ENCODE measurements at regions not wholly inside any gene's neighbourhood (a gene's known extent, or its start where the extent isn't known, plus 50 kb on each side); places are given as distances from the start of the nearest gene placed in this dataset.

DNA sequence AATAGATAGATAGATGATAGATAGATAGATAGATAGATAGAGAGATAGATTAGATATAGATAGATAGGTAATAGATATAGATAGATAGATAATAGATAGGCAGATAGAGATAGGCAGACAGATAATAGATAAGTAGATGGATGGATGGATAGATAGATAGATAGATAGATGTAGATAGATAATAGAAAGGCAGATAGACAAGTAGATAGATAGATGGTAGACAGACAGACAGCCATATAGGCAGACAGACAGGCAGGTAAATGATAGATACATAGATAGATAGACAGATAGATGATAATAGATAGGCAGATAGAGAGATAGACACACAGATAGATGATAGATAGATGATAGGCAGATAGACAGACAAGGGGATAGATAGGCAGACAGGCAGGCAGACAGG is 191.4 kb upstream of the TNRC6C start:
- Histone ChIP-seq H3K4me2 (no peak overlapping the region), H3K4me1 (replicated peaks; ENCODE audit: insufficient read depth) (no peaks in the 10 kb centered on the region), H3K27ac (no peak overlapping the region), H3K9me3 (ENCODE audit: insufficient read depth, low read depth) (no peaks in the 10 kb centered on the region), H3F3A (ENCODE audit: insufficient read depth, low read depth) (no peaks in the 10 kb centered on the region), H3K4me3 (no peak overlapping the region), H2AFZ (no peak overlapping the region), H3K9me2 (ENCODE audit: insufficient read depth) (no peaks in the 10 kb centered on the region), H3K27me3 (ENCODE audit: insufficient read depth, low read depth) (peaks cover 74% of the 10 kb centered on the region), H3K36me3 (ENCODE audit: low read depth) (no peaks in the 10 kb centered on the region), H4K20me1 (ENCODE audit: insufficient read depth) (no peaks in the 10 kb centered on the region), H3K79me2 (ENCODE audit: low read depth) (no peaks in the 10 kb centered on the region)
- no TSS peak for BruUV-seq (replicated peaks)
- ChIA-PET POLR2A (ENCODE audit: unreplicated experiment) (no interaction called here), CTCF (no interaction called here)
- TF ChIP-seq, protein P1, sequence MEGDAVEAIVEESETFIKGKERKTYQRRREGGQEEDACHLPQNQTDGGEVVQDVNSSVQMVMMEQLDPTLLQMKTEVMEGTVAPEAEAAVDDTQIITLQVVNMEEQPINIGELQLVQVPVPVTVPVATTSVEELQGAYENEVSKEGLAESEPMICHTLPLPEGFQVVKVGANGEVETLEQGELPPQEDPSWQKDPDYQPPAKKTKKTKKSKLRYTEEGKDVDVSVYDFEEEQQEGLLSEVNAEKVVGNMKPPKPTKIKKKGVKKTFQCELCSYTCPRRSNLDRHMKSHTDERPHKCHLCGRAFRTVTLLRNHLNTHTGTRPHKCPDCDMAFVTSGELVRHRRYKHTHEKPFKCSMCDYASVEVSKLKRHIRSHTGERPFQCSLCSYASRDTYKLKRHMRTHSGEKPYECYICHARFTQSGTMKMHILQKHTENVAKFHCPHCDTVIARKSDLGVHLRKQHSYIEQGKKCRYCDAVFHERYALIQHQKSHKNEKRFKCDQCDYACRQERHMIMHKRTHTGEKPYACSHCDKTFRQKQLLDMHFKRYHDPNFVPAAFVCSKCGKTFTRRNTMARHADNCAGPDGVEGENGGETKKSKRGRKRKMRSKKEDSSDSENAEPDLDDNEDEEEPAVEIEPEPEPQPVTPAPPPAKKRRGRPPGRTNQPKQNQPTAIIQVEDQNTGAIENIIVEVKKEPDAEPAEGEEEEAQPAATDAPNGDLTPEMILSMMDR (conservative IDR thresholded peaks at IDR 0.05): no peak
- TF ChIP-seq EZH2 (IDR thresholded peaks at IDR 0.05; ENCODE audit: low read depth): no peak
- DNase-seq: no peak
- intact Hi-C loops (cut with micrococcal nuclease; ENCODE audit: unreplicated experiment): no loop called here

DNA sequence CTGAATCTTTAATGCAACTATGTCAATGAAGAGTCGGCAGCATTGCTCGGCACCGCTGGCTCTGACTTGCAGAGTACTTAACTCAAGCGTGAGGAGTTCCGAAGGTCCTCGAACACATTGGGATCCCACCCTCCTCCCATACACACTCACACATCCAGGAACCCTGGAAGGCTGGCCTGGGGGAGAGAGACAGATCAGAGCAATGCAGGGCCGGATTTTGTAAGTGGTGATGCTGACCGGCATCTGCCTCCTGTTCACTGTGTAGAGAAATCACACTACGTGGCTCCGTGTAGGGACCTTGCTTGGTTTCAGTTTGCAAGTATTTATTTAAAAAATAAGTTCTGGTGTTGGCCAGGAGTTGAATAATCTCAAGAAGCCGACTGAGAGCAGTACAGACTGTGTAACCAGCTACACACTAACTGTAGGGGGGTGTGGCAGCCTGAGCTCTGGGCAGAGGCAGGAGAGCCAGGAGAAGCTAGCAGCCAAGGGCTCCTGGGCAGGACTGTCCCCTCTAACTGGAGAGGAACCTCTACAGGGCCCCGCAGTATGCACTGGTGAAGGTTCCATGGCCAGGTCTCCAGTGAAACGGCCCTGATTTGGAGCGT is 190.2 kb upstream of the TNRC6C start:
- H3K4me3 ChIP-seq: no peak overlapping the region
- POLR2A ChIA-PET (ENCODE audit: unreplicated experiment): no interaction called here

DNA sequence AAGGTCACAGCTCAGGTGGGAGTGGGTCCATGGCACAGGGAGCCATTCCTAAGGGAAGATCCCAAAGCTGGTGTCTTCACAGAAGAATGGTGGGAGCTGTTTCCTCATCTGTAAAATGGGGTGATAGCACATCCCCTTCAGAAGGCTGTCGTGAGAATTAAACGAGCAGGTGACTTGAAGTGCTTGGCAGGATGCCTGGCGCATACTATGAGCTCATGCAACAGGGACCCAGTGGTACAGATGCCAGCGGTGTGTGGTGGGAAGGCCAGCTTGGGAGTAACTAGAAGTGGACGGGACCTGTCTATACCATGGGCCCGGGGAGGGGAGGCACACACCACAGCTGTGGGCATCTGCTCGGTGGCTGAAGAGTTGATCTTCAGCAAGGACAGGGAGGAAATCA is 189.3 kb upstream of the TNRC6C start:
- H3K27me3 ChIP-seq (ENCODE audit: insufficient read depth, low read depth): peaks cover 71% of the 10 kb centered on the region
- CTCF ChIA-PET: no interaction called here
- no peak overlapping the region for H3K27ac ChIP-seq
- no peak for DNase-seq
- no peaks in the 10 kb centered on the region for H3K4me1 ChIP-seq (replicated peaks; ENCODE audit: insufficient read depth)
- H3K79me2 ChIP-seq (ENCODE audit: low read depth): no peaks in the 10 kb centered on the region
- H3K4me3 ChIP-seq: no peak overlapping the region
- intact Hi-C loops (cut with micrococcal nuclease; ENCODE audit: unreplicated experiment): no loop called here
- H2AFZ ChIP-seq: no peak overlapping the region
- H3F3A ChIP-seq (ENCODE audit: insufficient read depth, low read depth): no peaks in the 10 kb centered on the region
- BruUV-seq (replicated peaks): no TSS peak
- no peaks in the 10 kb centered on the region for H3K36me3 ChIP-seq (ENCODE audit: low read depth)
- no peaks in the 10 kb centered on the region for H3K9me2 ChIP-seq (ENCODE audit: insufficient read depth)
- H4K20me1 ChIP-seq (ENCODE audit: insufficient read depth): no peaks in the 10 kb centered on the region
- H3K9me3 ChIP-seq (ENCODE audit: insufficient read depth, low read depth): no peaks in the 10 kb centered on the region
- H3K4me2 ChIP-seq: no peak overlapping the region
- TF ChIP-seq, protein P1 (conservative IDR thresholded peaks at IDR 0.05): no peak
- no peak for TF ChIP-seq EZH2 (IDR thresholded peaks at IDR 0.05; ENCODE audit: low read depth)
- POLR2A ChIA-PET (ENCODE audit: unreplicated experiment): no interaction called here

More for the DNA sequence above, 190.2 kb upstream of the TNRC6C start:
- H3K9me2 ChIP-seq (ENCODE audit: insufficient read depth): no peaks in the 10 kb centered on the region
- H3K4me1 ChIP-seq (replicated peaks; ENCODE audit: insufficient read depth): no peaks in the 10 kb centered on the region
- CTCF ChIA-PET: no interaction called here
- H2AFZ ChIP-seq: no peak overlapping the region
- intact Hi-C loops (cut with micrococcal nuclease; ENCODE audit: unreplicated experiment): no loop called here
- peaks cover 73% of the 10 kb centered on the region for H3K27me3 ChIP-seq (ENCODE audit: insufficient read depth, low read depth)
- H3F3A ChIP-seq (ENCODE audit: insufficient read depth, low read depth): no peaks in the 10 kb centered on the region
- H3K36me3 ChIP-seq (ENCODE audit: low read depth): no peaks in the 10 kb centered on the region
- H3K79me2 ChIP-seq (ENCODE audit: low read depth): no peaks in the 10 kb centered on the region
- no TSS peak for BruUV-seq (replicated peaks)
- H3K9me3 ChIP-seq (ENCODE audit: insufficient read depth, low read depth): no peaks in the 10 kb centered on the region
- no peaks in the 10 kb centered on the region for H4K20me1 ChIP-seq (ENCODE audit: insufficient read depth)
- no peak overlapping the region for H3K27ac ChIP-seq
- TF ChIP-seq, protein P1 (conservative IDR thresholded peaks at IDR 0.05): no peak
- TF ChIP-seq EZH2 (IDR thresholded peaks at IDR 0.05; ENCODE audit: low read depth): no peak
- DNase-seq: no peak
- H3K4me2 ChIP-seq: no peak overlapping the region
